H1 (cell line): ENCODE measurements at regions not wholly inside any gene's neighbourhood (a gene's known extent, or its start where the extent isn't known, plus 50 kb on each side); places are given as distances from the start of the nearest gene placed in this dataset.

Experiments used
- HDAC2 ChIP-seq, 2 experiments: fragments of 300-600 bp in 1 of 2; sonication (generic) in 1 of 2; IDR thresholded peaks; 2 replicates each; pipeline ENCODE4 v1.6.1; 2011 to 2012; ENCODE audit warnings: low read depth in 2 of 2, low read length in 2 of 2, mild to moderate bottlenecking in 2 of 2, moderate library complexity in 2 of 2, borderline replicate concordance in 1 of 2, inconsistent platforms in 1 of 2
- POLR2AphosphoS5 ChIP-seq: IDR thresholded peaks from 2 replicates; pipeline ENCODE4 v1.6.1; 2011; ENCODE audit warnings: low read depth, low read length
- POU5F1 ChIP-seq: IDR thresholded peaks from 2 replicates; pipeline ENCODE4 v1.6.1; 2011; ENCODE audit warnings: low read depth, mild to moderate bottlenecking, low read length, moderate library complexity
- RAD21 ChIP-seq, 2 experiments: IDR thresholded peaks in 1 of 2; conservative IDR thresholded peaks in 1 of 2; 2 replicates each; pipeline ENCODE4 v1.6.1; 2011; ENCODE audit warnings: low read depth in 2 of 2, low read length in 2 of 2, improper control_type of control experiment in 1 of 2, inconsistent platforms in 1 of 2, mild to moderate bottlenecking in 1 of 2, moderate library complexity in 1 of 2
- TF ChIP-seq, protein P1 (sequence below), 3 experiments: IDR thresholded peaks; 1 replicate in 2 of 3; 2 replicates in 1 of 3; pipeline versions ENCODE4 v1.5.1 to v1.6.1; 2011; ENCODE audit warnings: low read length in 3 of 3, mild to moderate bottlenecking in 3 of 3, inconsistent platforms in 2 of 3, low read depth in 1 of 3, moderate library complexity in 1 of 3; ENCODE audit not compliant: insufficient read depth in 1 of 3; ENCODE audit errors: control extremely low read depth in 1 of 3
- TF ChIP-seq, protein P2 (sequence below): fragments of 300-600 bp; sonication (generic); IDR thresholded peaks from 2 replicates; pipeline ENCODE4 v1.7.1; 2012; ENCODE audit warnings: low read length, moderate library complexity, mild to moderate bottlenecking, inconsistent platforms; ENCODE audit not compliant: insufficient replicate concordance

DNA sequence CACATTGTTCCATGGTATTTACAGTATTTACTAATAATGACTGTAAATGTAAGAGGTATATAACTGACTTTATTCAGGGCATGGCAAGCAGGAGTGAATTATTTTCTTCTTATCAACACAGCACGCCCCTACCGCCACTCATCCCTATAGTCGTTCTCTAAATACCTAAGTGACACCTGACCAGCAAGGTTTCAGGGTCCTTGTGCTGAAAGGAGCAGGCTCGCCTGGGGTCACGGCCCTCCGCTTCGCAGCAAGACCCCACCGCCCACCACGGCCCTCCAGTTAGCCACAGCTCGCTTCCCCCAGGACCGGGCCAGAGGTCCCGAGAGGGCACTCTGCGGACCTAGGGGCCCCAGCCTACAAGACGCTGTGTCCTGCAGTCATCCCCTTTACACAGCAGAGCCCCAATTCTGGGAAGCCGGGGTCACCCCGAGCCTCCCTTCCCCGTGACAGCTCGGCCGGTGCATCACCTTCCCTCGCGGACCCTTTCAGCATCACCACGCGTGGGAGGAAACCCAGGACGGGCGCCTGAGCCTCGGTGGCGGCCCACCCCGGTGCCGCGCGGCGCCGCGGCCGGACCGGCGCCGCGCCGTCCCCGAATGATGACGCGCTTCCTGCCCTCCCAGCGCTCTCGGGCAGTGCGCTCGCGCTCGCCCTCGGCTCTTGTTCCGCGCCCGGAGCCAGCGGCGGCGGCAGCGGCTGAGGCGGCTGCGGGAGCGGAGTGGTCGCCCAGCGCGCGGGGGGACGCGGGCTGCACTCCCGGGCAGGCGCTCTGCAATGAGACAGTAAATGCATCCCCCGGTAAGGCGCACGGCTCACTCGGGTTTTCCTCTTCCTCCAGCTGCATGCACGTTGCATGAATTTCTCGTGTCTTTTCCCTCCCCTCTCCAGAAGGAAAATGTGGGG is 225.1 kb upstream of the C2CD4B start, which contains the start of gene TLN2 (continued):
- TF ChIP-seq, protein P1, sequence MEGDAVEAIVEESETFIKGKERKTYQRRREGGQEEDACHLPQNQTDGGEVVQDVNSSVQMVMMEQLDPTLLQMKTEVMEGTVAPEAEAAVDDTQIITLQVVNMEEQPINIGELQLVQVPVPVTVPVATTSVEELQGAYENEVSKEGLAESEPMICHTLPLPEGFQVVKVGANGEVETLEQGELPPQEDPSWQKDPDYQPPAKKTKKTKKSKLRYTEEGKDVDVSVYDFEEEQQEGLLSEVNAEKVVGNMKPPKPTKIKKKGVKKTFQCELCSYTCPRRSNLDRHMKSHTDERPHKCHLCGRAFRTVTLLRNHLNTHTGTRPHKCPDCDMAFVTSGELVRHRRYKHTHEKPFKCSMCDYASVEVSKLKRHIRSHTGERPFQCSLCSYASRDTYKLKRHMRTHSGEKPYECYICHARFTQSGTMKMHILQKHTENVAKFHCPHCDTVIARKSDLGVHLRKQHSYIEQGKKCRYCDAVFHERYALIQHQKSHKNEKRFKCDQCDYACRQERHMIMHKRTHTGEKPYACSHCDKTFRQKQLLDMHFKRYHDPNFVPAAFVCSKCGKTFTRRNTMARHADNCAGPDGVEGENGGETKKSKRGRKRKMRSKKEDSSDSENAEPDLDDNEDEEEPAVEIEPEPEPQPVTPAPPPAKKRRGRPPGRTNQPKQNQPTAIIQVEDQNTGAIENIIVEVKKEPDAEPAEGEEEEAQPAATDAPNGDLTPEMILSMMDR (IDR thresholded peaks at IDR 0.05; ENCODE audit: control extremely low read depth in 1 of 3, insufficient read depth in 1 of 3, low read depth in 1 of 3, low read length in 3 of 3), result no peak
- TF ChIP-seq RAD21 (IDR thresholded peaks at IDR 0.05 in 1 of 2, conservative IDR thresholded peaks at IDR 0.05 in 1 of 2; ENCODE audit: low read depth in 2 of 2, low read length in 2 of 2) (0 out of 4 replicates have a peak, but pooled peaks of 1 of the 2 experiments have one; percentile 13), POLR2AphosphoS5 (peak; percentile 90), HDAC2 (IDR thresholded peaks at IDR 0.05; ENCODE audit: borderline replicate concordance in 1 of 2, low read depth in 2 of 2, low read length in 2 of 2) (peak in 1 of 2 experiments; percentile 21; a peak in 1 of 4 replicates), POU5F1 (no peak)
- TF ChIP-seq, protein P2, sequence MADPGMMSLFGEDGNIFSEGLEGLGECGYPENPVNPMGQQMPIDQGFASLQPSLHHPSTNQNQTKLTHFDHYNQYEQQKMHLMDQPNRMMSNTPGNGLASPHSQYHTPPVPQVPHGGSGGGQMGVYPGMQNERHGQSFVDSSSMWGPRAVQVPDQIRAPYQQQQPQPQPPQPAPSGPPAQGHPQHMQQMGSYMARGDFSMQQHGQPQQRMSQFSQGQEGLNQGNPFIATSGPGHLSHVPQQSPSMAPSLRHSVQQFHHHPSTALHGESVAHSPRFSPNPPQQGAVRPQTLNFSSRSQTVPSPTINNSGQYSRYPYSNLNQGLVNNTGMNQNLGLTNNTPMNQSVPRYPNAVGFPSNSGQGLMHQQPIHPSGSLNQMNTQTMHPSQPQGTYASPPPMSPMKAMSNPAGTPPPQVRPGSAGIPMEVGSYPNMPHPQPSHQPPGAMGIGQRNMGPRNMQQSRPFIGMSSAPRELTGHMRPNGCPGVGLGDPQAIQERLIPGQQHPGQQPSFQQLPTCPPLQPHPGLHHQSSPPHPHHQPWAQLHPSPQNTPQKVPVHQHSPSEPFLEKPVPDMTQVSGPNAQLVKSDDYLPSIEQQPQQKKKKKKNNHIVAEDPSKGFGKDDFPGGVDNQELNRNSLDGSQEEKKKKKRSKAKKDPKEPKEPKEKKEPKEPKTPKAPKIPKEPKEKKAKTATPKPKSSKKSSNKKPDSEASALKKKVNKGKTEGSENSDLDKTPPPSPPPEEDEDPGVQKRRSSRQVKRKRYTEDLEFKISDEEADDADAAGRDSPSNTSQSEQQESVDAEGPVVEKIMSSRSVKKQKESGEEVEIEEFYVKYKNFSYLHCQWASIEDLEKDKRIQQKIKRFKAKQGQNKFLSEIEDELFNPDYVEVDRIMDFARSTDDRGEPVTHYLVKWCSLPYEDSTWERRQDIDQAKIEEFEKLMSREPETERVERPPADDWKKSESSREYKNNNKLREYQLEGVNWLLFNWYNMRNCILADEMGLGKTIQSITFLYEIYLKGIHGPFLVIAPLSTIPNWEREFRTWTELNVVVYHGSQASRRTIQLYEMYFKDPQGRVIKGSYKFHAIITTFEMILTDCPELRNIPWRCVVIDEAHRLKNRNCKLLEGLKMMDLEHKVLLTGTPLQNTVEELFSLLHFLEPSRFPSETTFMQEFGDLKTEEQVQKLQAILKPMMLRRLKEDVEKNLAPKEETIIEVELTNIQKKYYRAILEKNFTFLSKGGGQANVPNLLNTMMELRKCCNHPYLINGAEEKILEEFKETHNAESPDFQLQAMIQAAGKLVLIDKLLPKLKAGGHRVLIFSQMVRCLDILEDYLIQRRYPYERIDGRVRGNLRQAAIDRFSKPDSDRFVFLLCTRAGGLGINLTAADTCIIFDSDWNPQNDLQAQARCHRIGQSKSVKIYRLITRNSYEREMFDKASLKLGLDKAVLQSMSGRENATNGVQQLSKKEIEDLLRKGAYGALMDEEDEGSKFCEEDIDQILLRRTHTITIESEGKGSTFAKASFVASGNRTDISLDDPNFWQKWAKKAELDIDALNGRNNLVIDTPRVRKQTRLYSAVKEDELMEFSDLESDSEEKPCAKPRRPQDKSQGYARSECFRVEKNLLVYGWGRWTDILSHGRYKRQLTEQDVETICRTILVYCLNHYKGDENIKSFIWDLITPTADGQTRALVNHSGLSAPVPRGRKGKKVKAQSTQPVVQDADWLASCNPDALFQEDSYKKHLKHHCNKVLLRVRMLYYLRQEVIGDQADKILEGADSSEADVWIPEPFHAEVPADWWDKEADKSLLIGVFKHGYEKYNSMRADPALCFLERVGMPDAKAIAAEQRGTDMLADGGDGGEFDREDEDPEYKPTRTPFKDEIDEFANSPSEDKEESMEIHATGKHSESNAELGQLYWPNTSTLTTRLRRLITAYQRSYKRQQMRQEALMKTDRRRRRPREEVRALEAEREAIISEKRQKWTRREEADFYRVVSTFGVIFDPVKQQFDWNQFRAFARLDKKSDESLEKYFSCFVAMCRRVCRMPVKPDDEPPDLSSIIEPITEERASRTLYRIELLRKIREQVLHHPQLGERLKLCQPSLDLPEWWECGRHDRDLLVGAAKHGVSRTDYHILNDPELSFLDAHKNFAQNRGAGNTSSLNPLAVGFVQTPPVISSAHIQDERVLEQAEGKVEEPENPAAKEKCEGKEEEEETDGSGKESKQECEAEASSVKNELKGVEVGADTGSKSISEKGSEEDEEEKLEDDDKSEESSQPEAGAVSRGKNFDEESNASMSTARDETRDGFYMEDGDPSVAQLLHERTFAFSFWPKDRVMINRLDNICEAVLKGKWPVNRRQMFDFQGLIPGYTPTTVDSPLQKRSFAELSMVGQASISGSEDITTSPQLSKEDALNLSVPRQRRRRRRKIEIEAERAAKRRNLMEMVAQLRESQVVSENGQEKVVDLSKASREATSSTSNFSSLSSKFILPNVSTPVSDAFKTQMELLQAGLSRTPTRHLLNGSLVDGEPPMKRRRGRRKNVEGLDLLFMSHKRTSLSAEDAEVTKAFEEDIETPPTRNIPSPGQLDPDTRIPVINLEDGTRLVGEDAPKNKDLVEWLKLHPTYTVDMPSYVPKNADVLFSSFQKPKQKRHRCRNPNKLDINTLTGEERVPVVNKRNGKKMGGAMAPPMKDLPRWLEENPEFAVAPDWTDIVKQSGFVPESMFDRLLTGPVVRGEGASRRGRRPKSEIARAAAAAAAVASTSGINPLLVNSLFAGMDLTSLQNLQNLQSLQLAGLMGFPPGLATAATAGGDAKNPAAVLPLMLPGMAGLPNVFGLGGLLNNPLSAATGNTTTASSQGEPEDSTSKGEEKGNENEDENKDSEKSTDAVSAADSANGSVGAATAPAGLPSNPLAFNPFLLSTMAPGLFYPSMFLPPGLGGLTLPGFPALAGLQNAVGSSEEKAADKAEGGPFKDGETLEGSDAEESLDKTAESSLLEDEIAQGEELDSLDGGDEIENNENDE, result no peak
